COLO829 (cell line): ENCODE measurements at regions not wholly inside any gene's neighbourhood (a gene's known extent, or its start where the extent isn't known, plus 50 kb on each side); places are given as distances from the start of the nearest gene placed in this dataset.

ENCODE experiments used
- DNase-seq: peaks from one replicate; pipeline ENCODE4 v3.0.0; 2012; ENCODE audit warnings: low spot score

GRCh38 chr6:89028774-89029173 is 51.8 kb upstream of the PNRC1 start:
- no peak for DNase-seq

DNA sequence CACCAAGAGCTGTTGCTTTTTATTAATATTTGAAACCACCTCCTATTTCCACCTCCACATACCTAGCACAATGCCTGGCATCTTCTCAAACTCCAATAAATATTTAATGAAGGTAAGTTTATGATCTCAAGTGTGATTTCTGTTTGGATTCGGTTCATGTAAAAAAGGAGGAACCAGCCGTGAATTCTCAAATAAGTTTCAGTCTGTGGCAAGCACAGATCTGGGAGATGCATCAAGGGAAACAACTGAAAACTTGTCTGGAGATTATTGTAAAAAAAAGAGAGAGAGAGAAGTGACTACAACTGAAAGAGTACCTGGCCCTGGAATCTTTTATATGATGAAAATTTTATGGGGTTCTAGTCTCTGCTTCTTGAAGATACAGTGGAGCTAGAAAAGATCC is 52.8 kb upstream of the PNRC1 start:
- no peak for DNase-seq

GRCh38 chr6:89026151-89026550 is 54.4 kb upstream of the PNRC1 start:
- no peak for DNase-seq

DNA sequence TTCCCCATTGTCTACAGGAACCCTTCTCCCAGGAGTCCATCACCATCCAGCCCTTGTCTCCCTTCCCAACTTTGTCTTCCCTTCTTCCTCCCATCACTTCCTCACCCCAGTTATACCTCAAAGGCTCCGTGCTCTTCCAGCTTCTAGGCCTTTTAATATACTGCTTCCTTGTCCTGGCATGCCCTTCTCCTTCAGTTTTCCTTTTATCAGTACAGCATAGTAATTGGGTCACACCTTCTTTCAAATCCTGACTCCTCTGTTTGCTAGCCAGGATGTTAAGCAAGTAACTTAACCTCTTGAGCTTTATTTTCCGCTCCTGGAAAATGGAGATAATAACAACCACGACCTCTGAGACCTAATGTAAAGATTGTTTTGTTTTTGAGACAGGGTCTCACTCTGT is 54.9 kb upstream of the PNRC1 start:
- DNase-seq: no peak

DNA sequence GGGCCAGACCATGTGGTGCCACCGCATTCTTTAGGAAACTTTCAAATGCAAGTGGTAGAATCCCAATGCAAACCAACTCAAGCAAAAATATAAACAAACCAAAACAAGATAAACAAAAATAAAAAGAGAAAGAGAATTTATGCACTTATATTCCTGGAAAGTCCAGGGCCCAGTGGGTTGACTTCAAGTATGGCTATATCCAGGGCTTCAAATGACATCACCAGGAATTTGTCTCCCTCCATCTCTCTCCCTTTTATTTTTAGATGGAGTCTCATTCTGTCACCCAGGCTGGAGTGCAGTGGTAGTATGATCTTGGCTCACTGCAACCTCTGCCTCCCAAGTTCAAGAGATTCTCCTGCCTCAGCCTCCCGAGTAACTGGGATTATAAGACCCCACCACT is 56.1 kb upstream of the PNRC1 start:
- DNase-seq: no peak

GRCh38 chr6:89023591-89024441 is 56.7 kb upstream of the PNRC1 start:
- no peak for DNase-seq

GRCh38 chr6:89022798-89023197 is 57.8 kb upstream of the PNRC1 start:
- DNase-seq: peak; percentile 42

DNA sequence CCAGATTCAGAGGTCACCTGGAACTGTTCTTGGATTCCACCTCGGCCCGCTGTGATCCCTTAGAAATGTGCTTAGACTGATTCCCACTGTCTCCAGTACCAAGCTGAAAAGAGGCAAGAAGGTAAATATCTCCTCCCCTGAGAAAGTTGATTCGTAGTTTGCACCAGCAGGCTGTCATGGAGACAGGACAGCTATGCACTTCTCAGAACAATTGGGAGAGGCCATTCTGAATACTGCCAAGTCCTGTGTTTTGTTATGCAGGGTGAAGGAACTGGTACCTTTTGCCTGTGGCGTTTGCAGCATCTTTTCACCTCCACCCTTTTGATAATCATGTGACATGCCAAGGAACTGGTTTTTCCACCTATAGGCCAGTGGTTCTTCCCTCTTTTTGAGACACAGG is 58.2 kb upstream of the RNGTT start:
- no peak for DNase-seq

GRCh38 chr6:89015971-89016370 is 52.6 kb upstream of the RNGTT start:
- no peak for DNase-seq

- DNase-seq: no peak
Observed at GRCh38 chr6:89013438-89013837, 50.0 kb upstream of the RNGTT start.
